ENCODE measurements at regions not wholly inside any gene's neighbourhood (a gene's known extent, or its start where the extent isn't known, plus 50 kb on each side); places are given as distances from the start of the nearest gene placed in this dataset.

GRCh38 chr1:119260506-119260905, 108.1 kb upstream of the HAO2 start:
- no peak for TF ChIP-seq POLR2A (IDR thresholded peaks at IDR 0.05; ENCODE audit: low read length)
- TF ChIP-seq GATA1 (IDR thresholded peaks at IDR 0.05; ENCODE audit: low read depth, low read length): no peak
